MV-4-11 (cell line): ENCODE measurements at regions not wholly inside any gene's neighbourhood (a gene's known extent, or its start where the extent isn't known, plus 50 kb on each side); places are given as distances from the start of the nearest gene placed in this dataset.

ENCODE experiments used
- DNase-seq: peaks from one replicate; lab custom pipeline; 2025; lab: John Stamatoyannopoulos, UW

- DNase-seq = no peak
These were observed 86.0 kb downstream of the MID1IP1 start for GRCh38 chrX:38887222-38887621.

- DNase-seq = no peak
These were observed 89.1 kb downstream of the MID1IP1 start for GRCh38 chrX:38890326-38890725.

- no peak for DNase-seq
These were observed 89.7 kb downstream of the MID1IP1 start for GRCh38 chrX:38890963-38891362.

- no peak for DNase-seq
These were observed 90.6 kb downstream of the MID1IP1 start for GRCh38 chrX:38891641-38892413.

GRCh38 chrX:38893441-38893840 is 92.2 kb downstream of the MID1IP1 start:
- DNase-seq = no peak

GRCh38 chrX:38895775-38896174 is 94.5 kb downstream of the MID1IP1 start:
- DNase-seq = no peak

- no peak for DNase-seq
These were observed 95.6 kb downstream of the MID1IP1 start for GRCh38 chrX:38896724-38897298.

GRCh38 chrX:38898261-38898660 is 97.0 kb downstream of the MID1IP1 start:
- DNase-seq = peak; percentile 64

- no peak for DNase-seq
These were observed 98.4 kb downstream of the MID1IP1 start for GRCh38 chrX:38899650-38900049.

GRCh38 chrX:38900719-38901118 is 99.5 kb downstream of the MID1IP1 start:
- DNase-seq = no peak

GRCh38 chrX:38902972-38903492 is 101.8 kb downstream of the MID1IP1 start:
- DNase-seq = no peak

- no peak for DNase-seq
These were observed 115.5 kb downstream of the MID1IP1 start for GRCh38 chrX:38916801-38917200.

- no peak for DNase-seq
These were observed 116.7 kb downstream of the MID1IP1 start for GRCh38 chrX:38917954-38918353.

- no peak for DNase-seq
These were observed 117.9 kb downstream of the MID1IP1 start for GRCh38 chrX:38919202-38919601.

GRCh38 chrX:38919853-38920528 is 118.7 kb downstream of the MID1IP1 start:
- no peak for DNase-seq

GRCh38 chrX:38923451-38923969 is 122.3 kb downstream of the MID1IP1 start:
- DNase-seq = no peak

GRCh38 chrX:38927592-38927991 is 126.3 kb downstream of the MID1IP1 start:
- DNase-seq = no peak

- DNase-seq = no peak
These were observed 128.7 kb downstream of the MID1IP1 start for GRCh38 chrX:38929966-38930421.

- no peak for DNase-seq
These were observed 129.2 kb downstream of the MID1IP1 start for GRCh38 chrX:38930474-38930873.

- no peak for DNase-seq
These were observed 134.3 kb downstream of the MID1IP1 start for GRCh38 chrX:38935561-38935960.

- DNase-seq = no peak
These were observed 136.1 kb downstream of the MID1IP1 start for GRCh38 chrX:38937400-38937799.

GRCh38 chrX:38937926-38938325 is 136.7 kb downstream of the MID1IP1 start:
- DNase-seq = no peak

- DNase-seq = no peak
These were observed 137.8 kb downstream of the MID1IP1 start for GRCh38 chrX:38939067-38939466.
